ENCODE measurements at regions not wholly inside any gene's neighbourhood (a gene's known extent, or its start where the extent isn't known, plus 50 kb on each side); places are given as distances from the start of the nearest gene placed in this dataset.
"Not testable (repeated sequence)": the region's sequence is repeated elsewhere in the genome, so short reads cannot be mapped to it uniquely, and the experiment has no call there.

GRCh38 chr2:122755281-122755780 is 999.9 kb downstream of the TSN start:
- no peaks in the 10 kb centered on the region for H3K9me3 ChIP-seq (ENCODE audit: control insufficient read depth, insufficient read depth, low read length)
- no peaks in the 10 kb centered on the region for H3K36me3 ChIP-seq (ENCODE audit: control insufficient read depth, insufficient read depth, low read length)
- H3K4me1 ChIP-seq (ENCODE audit: control insufficient read depth, insufficient read depth, low read length), result no peaks in the 10 kb centered on the region
- H3K4me3 ChIP-seq (ENCODE audit: low read depth, low read length), result no peak overlapping the region
- no peak overlapping the region for H3K9ac ChIP-seq (ENCODE audit: low read depth, low read length)
- H3K27me3 ChIP-seq (ENCODE audit: control insufficient read depth, insufficient read depth, low read length), result no peaks in the 10 kb centered on the region

GRCh38 chr2:122758967-122759366 is 1003.5 kb downstream of the TSN start:
- H3K4me1 ChIP-seq (ENCODE audit: control insufficient read depth, insufficient read depth, low read length), result no peaks in the 10 kb centered on the region
- no peaks in the 10 kb centered on the region for H3K36me3 ChIP-seq (ENCODE audit: control insufficient read depth, insufficient read depth, low read length)
- no peaks in the 10 kb centered on the region for H3K27me3 ChIP-seq (ENCODE audit: control insufficient read depth, insufficient read depth, low read length)
- no peaks in the 10 kb centered on the region for H3K9me3 ChIP-seq (ENCODE audit: control insufficient read depth, insufficient read depth, low read length)
- H3K4me3 ChIP-seq (ENCODE audit: low read depth, low read length), result no peak overlapping the region
- no peak overlapping the region for H3K9ac ChIP-seq (ENCODE audit: low read depth, low read length)

- Histone ChIP-seq H3K9me3 (ENCODE audit: control insufficient read depth, insufficient read depth, low read length) (no peaks in the 10 kb centered on the region), H3K9ac (ENCODE audit: low read depth, low read length) (no peak overlapping the region), H3K27me3 (ENCODE audit: control insufficient read depth, insufficient read depth, low read length) (no peaks in the 10 kb centered on the region), H3K36me3 (ENCODE audit: control insufficient read depth, insufficient read depth, low read length) (no peaks in the 10 kb centered on the region), H3K4me1 (ENCODE audit: control insufficient read depth, insufficient read depth, low read length) (no peaks in the 10 kb centered on the region), H3K4me3 (ENCODE audit: low read depth, low read length) (no peak overlapping the region)
Observed at GRCh38 chr2:122764014-122764413, 1008.6 kb downstream of the TSN start.

GRCh38 chr2:122780251-122780650 is 1024.8 kb downstream of the TSN start:
- Histone ChIP-seq H3K9ac (ENCODE audit: low read depth, low read length) (no peak overlapping the region), H3K4me1 (ENCODE audit: control insufficient read depth, insufficient read depth, low read length) (no peaks in the 10 kb centered on the region), H3K4me3 (ENCODE audit: low read depth, low read length) (no peak overlapping the region), H3K36me3 (ENCODE audit: control insufficient read depth, insufficient read depth, low read length) (no peaks in the 10 kb centered on the region), H3K27me3 (ENCODE audit: control insufficient read depth, insufficient read depth, low read length) (no peaks in the 10 kb centered on the region), H3K9me3 (ENCODE audit: control insufficient read depth, insufficient read depth, low read length) (no peaks in the 10 kb centered on the region)

- Histone ChIP-seq H3K4me3 (ENCODE audit: low read depth, low read length) (no peak overlapping the region), H3K9me3 (ENCODE audit: control insufficient read depth, insufficient read depth, low read length) (no peaks in the 10 kb centered on the region), H3K36me3 (ENCODE audit: control insufficient read depth, insufficient read depth, low read length) (no peaks in the 10 kb centered on the region), H3K27me3 (ENCODE audit: control insufficient read depth, insufficient read depth, low read length) (no peaks in the 10 kb centered on the region), H3K4me1 (ENCODE audit: control insufficient read depth, insufficient read depth, low read length) (no peaks in the 10 kb centered on the region), H3K9ac (ENCODE audit: low read depth, low read length) (no peak overlapping the region)
Observed at GRCh38 chr2:122794100-122794499, 1038.6 kb downstream of the TSN start.

- Histone ChIP-seq H3K4me3 (ENCODE audit: low read depth, low read length) (no peak overlapping the region), H3K9ac (ENCODE audit: low read depth, low read length) (no peak overlapping the region), H3K4me1 (ENCODE audit: control insufficient read depth, insufficient read depth, low read length) (no peaks in the 10 kb centered on the region), H3K36me3 (ENCODE audit: control insufficient read depth, insufficient read depth, low read length) (no peaks in the 10 kb centered on the region), H3K9me3 (ENCODE audit: control insufficient read depth, insufficient read depth, low read length) (no peaks in the 10 kb centered on the region), H3K27me3 (ENCODE audit: control insufficient read depth, insufficient read depth, low read length) (no peaks in the 10 kb centered on the region)
Observed at GRCh38 chr2:122795763-122796162, 1040.3 kb downstream of the TSN start.

- Histone ChIP-seq H3K4me1 (ENCODE audit: control insufficient read depth, insufficient read depth, low read length) (no peaks in the 10 kb centered on the region), H3K9ac (ENCODE audit: low read depth, low read length) (no peak overlapping the region), H3K4me3 (ENCODE audit: low read depth, low read length) (no peak overlapping the region), H3K36me3 (ENCODE audit: control insufficient read depth, insufficient read depth, low read length) (no peaks in the 10 kb centered on the region), H3K9me3 (ENCODE audit: control insufficient read depth, insufficient read depth, low read length) (no peaks in the 10 kb centered on the region), H3K27me3 (ENCODE audit: control insufficient read depth, insufficient read depth, low read length) (no peaks in the 10 kb centered on the region)
Observed at GRCh38 chr2:122799391-122799790, 1043.9 kb downstream of the TSN start.

GRCh38 chr2:122800781-122801180 is 1045.3 kb downstream of the TSN start:
- H3K36me3 ChIP-seq (ENCODE audit: control insufficient read depth, insufficient read depth, low read length), result no peaks in the 10 kb centered on the region
- H3K4me3 ChIP-seq (ENCODE audit: low read depth, low read length), result no peak overlapping the region
- H3K27me3 ChIP-seq (ENCODE audit: control insufficient read depth, insufficient read depth, low read length), result no peaks in the 10 kb centered on the region
- H3K9me3 ChIP-seq (ENCODE audit: control insufficient read depth, insufficient read depth, low read length), result no peaks in the 10 kb centered on the region
- H3K9ac ChIP-seq (ENCODE audit: low read depth, low read length), result no peak overlapping the region
- no peaks in the 10 kb centered on the region for H3K4me1 ChIP-seq (ENCODE audit: control insufficient read depth, insufficient read depth, low read length)

GRCh38 chr2:122804494-122804893 is 1049.0 kb downstream of the TSN start:
- Histone ChIP-seq H3K27me3 (ENCODE audit: control insufficient read depth, insufficient read depth, low read length) (no peaks in the 10 kb centered on the region), H3K9me3 (ENCODE audit: control insufficient read depth, insufficient read depth, low read length) (no peaks in the 10 kb centered on the region), H3K4me3 (ENCODE audit: low read depth, low read length) (no peak overlapping the region), H3K4me1 (ENCODE audit: control insufficient read depth, insufficient read depth, low read length) (no peaks in the 10 kb centered on the region), H3K9ac (ENCODE audit: low read depth, low read length) (no peak overlapping the region), H3K36me3 (ENCODE audit: control insufficient read depth, insufficient read depth, low read length) (no peaks in the 10 kb centered on the region)

GRCh38 chr2:122805346-122805745 is 1049.9 kb downstream of the TSN start:
- H3K4me1 ChIP-seq (ENCODE audit: control insufficient read depth, insufficient read depth, low read length), result no peaks in the 10 kb centered on the region

GRCh38 chr2:122808286-122808969 is 1053.0 kb downstream of the TSN start:
- Histone ChIP-seq H3K27me3 (ENCODE audit: control insufficient read depth, insufficient read depth, low read length) (no peaks in the 10 kb centered on the region), H3K4me3 (ENCODE audit: low read depth, low read length) (no peak overlapping the region), H3K9ac (ENCODE audit: low read depth, low read length) (no peak overlapping the region), H3K4me1 (ENCODE audit: control insufficient read depth, insufficient read depth, low read length) (no peaks in the 10 kb centered on the region), H3K9me3 (ENCODE audit: control insufficient read depth, insufficient read depth, low read length) (no peaks in the 10 kb centered on the region), H3K36me3 (ENCODE audit: control insufficient read depth, insufficient read depth, low read length) (no peaks in the 10 kb centered on the region)

More at GRCh38 chr2:122805346-122805745, 1049.9 kb downstream of the TSN start:
- H3K4me3 ChIP-seq (ENCODE audit: low read depth, low read length), result no peak overlapping the region
- H3K9me3 ChIP-seq (ENCODE audit: control insufficient read depth, insufficient read depth, low read length), result no peaks in the 10 kb centered on the region
- no peak overlapping the region for H3K9ac ChIP-seq (ENCODE audit: low read depth, low read length)
- H3K36me3 ChIP-seq (ENCODE audit: control insufficient read depth, insufficient read depth, low read length), result no peaks in the 10 kb centered on the region
- no peaks in the 10 kb centered on the region for H3K27me3 ChIP-seq (ENCODE audit: control insufficient read depth, insufficient read depth, low read length)

GRCh38 chr2:122812214-122812613 is 1056.8 kb downstream of the TSN start:
- not testable (repeated sequence) for H3K9me3 ChIP-seq (ENCODE audit: control insufficient read depth, insufficient read depth, low read length); H3K27me3 ChIP-seq (ENCODE audit: control insufficient read depth, insufficient read depth, low read length); H3K36me3 ChIP-seq (ENCODE audit: control insufficient read depth, insufficient read depth, low read length); H3K4me1 ChIP-seq (ENCODE audit: control insufficient read depth, insufficient read depth, low read length); H3K4me3 ChIP-seq (ENCODE audit: low read depth, low read length); H3K9ac ChIP-seq (ENCODE audit: low read depth, low read length)

All from iPS-15b (cell line).